HG03575 (cell line): ENCODE measurements at regions not wholly inside any gene's neighbourhood (a gene's known extent, or its start where the extent isn't known, plus 50 kb on each side); places are given as distances from the start of the nearest gene placed in this dataset.

Source experiments
- ATAC-seq: cut with Tn5 transposase; IDR thresholded peaks from one replicate; pipeline ENCODE4 v1.9.1; 2021; ENCODE audit not compliant: unreplicated experiment, insufficient number of reproducible peaks, low FRiP score; ENCODE audit errors: extremely low read depth

DNA sequence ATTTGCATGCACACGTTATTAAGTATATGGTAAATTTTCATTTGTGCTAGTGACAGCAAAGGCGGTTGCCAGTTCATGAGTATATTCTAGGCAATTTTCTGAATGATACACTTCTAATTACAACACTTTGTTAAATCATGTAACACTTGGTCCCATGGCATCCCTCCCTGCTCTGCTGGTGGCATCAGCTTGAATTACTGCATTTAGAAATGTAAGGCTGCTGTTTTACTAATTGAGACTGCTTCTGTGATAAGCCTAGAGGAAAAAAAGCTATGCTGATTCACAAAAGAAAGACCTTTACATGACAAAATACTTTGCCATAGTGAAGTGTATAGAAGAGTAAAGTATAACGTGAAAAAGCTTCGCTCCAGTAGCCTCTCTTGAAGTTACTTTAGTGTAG is 636.1 kb downstream of the KCNH5 start:
- no peak for ATAC-seq

DNA sequence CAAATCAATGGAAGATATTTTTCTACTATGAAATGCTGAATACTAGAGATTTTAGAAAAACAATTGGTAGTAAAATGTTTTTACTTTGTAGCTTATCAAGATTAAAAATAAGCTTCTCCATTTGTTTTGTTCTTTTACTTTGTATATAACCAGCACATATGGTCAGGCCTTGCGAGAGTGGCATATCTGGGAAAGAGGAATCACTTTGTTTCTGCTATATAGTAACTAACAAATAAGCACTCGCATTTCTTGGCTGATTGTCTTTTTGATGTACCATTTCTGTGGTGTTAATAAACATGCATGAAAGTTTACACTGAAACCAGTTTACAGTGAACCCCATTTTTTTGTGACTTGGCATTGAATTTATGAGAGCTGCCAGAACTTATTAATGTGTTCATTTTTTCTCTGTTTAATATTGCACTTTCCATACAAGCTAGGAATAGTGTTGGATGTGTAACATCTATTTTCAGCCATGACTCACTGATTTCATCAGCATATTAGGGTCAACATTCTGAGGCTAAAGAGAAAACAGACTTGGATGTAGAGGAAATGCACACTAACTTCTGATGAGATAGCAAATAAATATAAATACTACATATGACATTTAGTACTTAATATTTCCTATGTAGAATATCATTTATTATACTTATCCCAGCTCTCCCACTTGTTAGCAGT is 635.5 kb downstream of the KCNH5 start:
- no peak for ATAC-seq

DNA sequence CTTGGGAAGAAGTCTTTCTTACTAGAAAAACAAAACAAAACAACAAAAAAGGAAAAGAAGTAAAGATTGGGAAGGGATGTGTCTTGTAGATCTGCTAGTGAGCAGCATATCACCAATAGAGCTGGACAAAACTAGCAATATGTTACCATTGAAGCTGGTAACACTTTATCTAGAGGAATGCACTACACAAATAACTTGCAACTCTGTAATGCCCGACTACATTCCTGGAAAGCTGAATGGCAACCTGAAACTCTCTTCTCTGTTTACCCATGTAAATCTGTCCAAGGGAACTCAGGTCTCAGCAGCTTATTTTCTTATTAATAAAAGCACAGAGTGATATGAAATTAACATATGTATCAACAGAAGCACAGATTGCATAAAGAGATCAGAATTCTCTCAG is 624.4 kb downstream of the KCNH5 start:
- no peak for ATAC-seq

DNA sequence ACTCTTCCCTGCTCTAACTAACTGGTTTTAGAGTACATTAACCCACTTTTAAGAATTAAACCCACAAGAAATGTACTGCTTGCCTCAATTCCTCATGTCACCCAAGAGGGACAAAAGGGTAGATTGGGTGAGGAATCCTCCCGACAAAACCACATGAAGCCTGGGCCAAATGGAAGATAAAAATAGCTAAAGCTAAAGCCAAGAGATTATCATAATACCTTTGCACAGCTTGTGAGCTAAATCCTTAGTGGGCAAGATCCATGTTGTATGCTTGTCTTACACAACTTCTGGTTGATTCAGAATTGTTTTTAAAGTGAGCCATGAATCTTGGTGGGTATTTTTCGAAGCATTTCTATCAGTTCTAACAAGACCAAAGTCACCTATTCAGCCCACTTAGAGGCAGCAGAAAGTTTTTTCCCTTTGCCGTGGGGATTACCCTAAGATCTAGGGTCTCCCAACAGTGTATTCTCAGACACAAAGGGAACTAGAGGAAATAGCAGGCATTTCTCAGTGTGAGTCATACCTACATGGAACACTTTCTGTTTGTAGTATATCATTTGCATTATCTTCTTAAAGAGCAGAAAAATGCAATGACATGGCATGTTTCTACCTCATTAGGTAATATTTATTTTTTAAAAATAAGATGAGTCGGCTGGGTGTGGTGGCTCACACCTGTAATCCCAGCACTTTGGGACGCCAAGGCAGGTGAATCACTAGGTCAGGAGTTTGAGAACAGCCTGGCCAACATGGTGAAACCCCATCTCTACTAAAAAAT is 616.6 kb downstream of the KCNH5 start:
- ATAC-seq: no peak

DNA sequence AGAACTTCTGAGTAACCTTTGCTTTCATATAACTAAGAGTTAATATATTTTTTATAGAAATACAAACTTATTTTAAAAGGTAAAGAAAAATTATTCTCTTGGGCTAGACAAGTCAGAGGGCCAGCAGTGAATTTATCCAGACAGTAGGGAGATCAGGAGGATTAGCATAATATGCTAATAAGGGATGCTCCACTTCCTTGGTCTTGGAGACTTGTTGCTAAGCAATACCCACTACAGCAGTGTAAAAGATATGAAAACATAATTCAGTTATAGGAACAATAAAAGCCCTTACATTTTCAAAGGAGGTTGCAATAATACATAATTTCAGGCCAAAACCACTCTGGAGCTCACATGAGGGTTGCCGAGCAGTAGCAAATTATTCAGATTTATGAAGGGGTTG is 615.6 kb downstream of the KCNH5 start:
- no peak for ATAC-seq

DNA sequence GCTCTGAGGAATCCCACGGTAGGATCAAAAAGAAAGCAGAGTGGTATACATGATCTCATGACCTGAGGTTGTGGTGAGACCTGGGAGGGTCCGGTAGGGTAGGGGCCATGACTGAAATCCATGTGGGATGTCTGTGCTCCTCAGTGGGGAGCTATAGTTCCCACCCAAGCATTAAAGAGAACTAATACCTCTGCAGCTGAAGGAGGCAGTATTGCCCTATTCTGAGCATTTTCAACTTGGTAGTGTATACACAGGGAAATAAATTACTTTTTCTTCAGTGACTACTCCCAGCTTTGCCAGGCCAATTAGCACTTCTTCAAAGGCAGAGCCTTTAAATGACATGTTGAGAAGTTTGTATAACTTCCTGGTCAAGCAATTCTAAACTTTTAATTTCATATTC is 613.8 kb downstream of the KCNH5 start:
- ATAC-seq: no peak

DNA sequence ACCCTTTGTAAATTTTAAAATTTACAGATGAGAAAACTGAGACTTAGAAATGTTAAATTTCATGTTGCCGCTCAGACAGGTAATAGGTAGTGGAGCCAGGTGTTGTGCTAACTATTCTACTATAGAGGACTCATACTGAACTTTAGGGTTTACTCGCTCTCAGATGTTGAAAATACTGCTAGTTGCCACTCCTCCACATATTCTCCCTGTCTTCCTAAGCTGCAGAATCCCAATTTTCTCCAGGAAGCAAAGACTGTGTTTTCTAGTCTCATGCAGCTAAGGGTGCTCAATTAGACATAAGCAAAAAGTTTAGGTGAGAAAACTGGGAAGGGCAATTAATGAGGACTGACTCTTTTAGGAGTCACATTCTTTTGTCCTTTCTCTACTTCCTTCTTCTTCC is 612.3 kb downstream of the KCNH5 start:
- no peak for ATAC-seq

DNA sequence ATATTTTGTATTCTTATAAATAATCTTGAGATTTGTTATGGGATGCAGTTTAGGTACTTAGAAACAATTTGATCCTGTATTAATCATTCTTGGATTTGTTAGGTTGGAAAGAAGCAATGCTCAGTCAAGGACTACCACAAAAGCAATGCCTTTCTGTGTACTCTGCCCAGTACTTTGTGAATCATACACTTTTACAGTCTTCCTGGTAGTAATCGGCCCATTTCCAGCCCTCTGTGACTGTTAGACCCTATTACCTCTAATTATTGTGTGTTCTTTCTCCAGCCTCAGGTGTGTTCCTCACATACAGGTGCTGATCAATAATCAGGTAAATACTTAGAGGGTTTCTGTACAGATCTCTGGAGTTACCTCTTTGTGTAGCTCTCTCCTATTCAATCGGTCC is 609.0 kb downstream of the KCNH5 start:
- no peak for ATAC-seq

DNA sequence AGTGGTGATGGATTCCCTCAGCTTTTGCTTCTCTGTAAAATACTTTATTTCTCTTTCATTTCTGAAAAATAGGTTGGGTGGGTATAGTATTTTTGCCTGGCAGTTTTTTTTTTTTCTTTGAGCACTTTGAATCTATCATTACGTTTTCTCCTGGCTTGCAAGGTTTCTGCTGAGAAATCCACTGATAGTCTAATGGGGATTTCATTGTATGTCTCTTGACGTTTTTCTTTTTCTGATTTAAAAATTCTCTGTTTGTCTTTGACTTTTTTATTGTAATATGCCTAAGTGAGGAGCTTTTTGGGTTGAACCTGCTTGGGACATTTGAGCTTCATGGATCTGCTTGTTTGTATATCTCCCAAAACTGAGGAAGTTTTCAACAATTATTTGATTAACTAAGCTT is 606.0 kb downstream of the KCNH5 start:
- ATAC-seq: no peak

DNA sequence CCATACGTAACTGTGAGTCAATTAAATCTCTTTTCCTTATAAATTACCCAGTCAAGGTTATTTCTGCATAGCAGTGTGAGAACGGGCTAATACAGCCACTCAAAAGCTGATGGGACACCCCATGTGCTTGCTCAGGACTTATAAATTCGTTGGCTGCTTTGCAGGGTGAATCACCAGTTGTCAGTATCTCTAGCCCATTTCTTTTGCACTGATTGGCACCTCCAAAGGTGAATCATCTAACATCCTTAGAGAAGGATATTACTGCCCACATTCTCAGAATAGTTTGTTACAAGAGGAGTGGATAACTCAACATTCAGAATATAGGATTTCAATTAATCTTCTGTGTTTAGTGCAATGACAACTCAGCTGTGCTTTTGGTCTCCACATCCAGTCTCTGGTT is 601.5 kb downstream of the KCNH5 start:
- no peak for ATAC-seq

DNA sequence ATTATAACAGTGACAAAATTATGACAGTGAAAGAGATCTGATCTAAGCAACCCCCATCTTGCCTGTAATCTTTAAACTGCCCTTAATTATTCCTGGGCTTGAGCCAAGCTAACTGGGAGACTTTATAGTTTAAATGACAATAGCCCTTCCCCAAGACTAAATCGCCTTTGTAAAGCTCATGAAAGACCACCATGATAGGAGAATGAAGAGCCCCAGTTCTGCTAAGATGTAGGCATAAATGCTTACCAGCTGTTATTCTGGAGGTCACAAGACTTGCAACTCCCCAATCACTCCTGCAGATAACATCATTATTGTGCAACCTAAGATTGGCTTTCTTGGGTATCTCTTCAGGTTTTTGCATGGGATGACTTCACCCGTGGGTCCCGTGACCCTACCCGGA is 599.7 kb downstream of the KCNH5 start:
- ATAC-seq: no peak

DNA sequence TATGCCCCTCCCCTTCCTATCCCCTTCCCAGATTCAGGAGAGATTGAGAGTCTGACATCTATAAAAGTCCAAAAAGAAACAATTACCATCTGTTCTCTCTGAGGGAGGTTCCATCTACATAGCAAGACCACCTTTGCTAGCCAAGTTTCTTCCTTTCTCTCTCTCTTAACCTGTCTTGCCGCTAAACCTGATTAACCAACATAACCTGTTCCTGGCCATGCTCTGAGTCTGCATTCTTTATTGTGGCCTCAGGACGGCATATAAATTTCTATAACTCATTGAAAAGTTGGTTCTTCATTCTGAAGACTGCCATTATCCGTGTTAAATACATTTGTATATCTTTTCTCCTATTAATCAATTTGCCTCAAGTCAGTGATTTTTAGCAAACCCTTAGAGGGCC is 594.0 kb downstream of the KCNH5 start:
- ATAC-seq: no peak

DNA sequence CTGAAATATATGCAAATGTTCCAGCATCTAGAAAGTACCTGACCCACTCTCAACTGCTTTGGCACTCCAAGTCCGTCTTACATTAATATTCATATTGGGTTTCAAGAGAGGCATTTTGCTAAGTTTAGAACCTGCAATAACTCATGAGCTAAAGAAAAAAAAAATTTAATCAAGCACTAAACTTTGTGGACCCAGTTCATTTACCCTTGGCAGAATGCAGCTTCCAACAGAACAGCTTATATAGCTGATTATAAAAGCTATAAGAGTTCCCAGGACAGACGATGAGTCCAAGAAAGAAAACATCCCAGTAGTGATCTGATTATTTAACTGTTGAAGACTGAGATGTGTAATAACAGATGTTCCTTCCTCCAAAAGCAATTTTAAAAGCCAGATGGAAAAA is 592.0 kb downstream of the KCNH5 start:
- ATAC-seq: no peak

DNA sequence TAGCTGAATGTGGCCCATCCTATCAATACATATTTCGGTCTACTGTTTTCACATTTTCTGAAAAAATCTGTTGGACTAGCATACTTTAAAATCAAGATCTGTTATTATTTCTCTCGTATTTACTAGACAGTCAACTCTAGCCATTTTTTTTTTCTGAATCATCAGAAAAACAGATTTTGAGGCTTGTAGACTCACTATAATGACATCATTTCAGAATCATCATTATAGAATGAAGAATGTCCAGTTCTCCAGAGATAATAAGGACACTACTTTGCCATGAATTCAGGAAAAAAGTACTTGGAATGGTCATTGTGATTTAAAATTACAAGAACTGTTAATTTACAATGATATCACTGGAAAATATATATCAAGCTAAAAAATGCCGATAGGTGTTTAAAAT is 589.8 kb downstream of the KCNH5 start:
- no peak for ATAC-seq

DNA sequence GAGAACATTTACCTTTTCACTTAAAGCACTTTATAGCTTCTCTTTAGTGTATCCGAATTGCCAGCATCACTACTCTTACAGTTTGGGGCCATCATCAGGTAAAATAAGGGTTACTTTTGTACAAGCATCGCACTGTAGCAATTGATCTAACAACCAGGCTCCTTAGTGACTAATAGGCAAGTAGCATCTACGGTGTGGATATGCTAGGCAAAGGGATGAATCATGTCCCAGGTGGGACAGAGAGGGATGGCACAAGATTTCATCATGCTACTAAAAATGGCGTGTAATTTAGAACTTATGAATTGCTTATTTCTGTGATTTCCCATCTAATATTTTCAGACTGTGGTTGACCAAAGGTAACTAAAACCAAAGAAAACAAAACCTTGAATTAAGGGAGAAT is 582.3 kb downstream of the KCNH5 start:
- ATAC-seq: no peak

DNA sequence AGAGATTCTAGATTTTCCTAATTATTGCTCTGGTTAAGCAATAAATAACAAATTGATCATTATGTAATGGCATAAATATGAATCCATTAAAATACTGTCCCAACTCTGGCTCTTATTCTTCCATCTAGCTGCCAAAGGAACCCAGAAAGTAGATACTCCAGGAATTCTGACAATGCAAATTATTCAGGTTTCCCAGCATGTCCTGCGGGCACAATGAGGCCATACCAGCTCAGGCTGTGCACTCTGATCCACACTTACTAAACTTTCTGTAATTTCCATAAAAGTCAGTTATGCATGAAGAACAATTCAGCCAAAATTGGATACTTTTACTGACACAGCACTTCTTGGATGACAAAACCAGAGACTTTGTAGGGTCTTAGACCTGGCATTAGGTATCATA is 576.3 kb downstream of the KCNH5 start:
- no peak for ATAC-seq

DNA sequence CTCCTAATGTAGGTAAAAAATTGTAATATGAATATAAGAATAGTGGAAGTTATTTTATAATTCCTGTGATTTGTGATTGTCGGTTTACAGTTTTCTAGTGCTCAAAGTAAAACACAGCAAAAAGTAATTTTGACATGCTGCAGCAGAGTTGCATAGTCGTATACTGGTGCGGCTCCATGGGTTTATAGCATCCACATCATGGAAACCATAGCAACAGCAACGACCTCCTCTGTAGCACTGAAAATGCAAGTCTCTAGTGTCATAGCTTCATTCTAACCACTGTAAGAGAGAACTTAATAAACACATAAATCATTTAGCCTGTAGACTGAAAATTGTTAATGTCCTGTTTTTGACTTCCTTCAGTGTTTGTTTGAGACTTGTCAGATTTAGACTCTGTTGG is 574.3 kb downstream of the KCNH5 start:
- ATAC-seq: no peak

DNA sequence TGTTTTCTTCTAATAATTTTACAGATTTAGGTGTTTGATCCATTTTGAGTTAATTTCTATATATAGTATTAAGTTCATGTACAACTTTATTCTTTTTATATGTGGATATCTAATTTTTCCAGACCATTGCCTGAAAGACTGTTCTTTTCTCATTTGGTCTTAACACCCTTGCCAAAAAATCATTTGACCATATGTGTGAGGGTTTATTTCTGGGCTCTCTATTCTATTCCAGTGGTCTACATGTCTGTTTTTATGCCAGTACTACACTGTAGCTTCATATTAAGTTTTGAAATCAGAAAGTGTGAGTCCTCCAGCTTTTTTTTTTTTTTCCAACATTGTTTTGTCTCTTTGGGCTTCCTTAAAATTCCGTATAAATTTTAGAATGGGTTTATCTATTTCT is 554.1 kb downstream of the KCNH5 start:
- no peak for ATAC-seq

DNA sequence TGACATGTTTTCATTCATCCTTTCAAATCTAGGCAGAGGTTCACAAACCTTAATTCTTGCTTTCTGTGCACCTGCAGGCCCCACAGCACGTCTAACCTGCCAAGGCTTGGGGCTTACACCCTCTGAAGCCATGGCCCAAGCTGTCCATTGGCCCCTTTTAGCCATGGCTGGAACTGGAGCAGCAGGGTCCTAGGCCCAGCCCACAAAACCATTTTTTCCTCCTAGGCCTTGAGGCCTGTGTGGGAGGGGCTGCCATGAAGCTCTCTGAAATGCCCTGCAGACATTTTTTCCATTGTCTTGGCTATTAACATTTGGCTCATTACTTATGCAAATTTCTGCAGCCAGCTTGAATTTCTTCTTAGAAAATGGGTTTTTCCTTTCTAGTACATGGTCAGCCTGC is 547.5 kb downstream of the KCNH5 start:
- ATAC-seq: no peak

DNA sequence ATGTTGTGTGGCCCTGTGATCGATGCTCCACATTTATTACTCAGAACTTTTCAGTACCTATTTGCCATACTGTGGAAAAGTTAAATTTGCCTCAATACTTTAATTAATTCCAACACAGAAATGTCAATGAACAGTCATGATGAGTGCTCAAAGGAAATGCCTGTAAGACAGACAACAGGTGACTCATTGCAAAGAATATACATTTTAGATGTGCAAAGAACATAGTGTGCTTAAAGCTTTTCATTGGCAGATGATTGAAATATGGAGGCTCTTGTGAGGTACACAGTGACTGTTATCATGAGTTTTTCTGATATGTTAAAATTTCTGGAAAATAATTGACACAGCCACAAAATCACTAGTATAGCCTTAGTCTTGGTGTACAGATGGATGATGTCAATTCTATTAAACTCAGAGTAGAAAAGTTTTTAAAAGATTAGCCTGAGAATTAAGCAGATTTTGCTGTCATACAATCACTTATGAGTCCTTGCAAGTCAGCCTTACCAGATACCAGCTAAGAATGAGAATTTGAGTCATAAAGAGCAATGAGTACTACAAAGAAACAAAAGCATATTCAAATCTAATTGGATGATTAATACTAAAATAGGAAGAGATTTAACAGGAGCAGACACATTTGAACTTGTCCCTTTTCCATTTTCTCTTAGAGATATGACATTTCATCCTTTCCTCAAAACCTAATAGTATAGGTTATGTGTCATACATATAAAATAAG is 544.1 kb downstream of the KCNH5 start:
- ATAC-seq: no peak
